ENCODE measurements at regions not wholly inside any gene's neighbourhood (a gene's known extent, or its start where the extent isn't known, plus 50 kb on each side); places are given as distances from the start of the nearest gene placed in this dataset.
"Not testable (repeated sequence)": the region's sequence is repeated elsewhere in the genome, so short reads cannot be mapped to it uniquely, and the experiment has no call there.

GRCh38 chr11:15845261-15845660, 511.1 kb downstream of the SOX6 start:
- no peak for DNase-seq (ENCODE audit: low spot score)

- no peak for DNase-seq (ENCODE audit: low spot score)
Observed at GRCh38 chr11:15848631-15849168, 507.6 kb downstream of the SOX6 start.

- no peak for DNase-seq (ENCODE audit: low spot score)
Observed at GRCh38 chr11:15849257-15849656, 507.1 kb downstream of the SOX6 start.

- DNase-seq (ENCODE audit: low spot score), result not testable (repeated sequence)
Observed at GRCh38 chr11:15850335-15850734, 506.0 kb downstream of the SOX6 start.

- DNase-seq (ENCODE audit: low spot score), result no peak
Observed at GRCh38 chr11:15851051-15851498, 505.3 kb downstream of the SOX6 start.

- DNase-seq (ENCODE audit: low spot score), result no peak
Observed at GRCh38 chr11:15852179-15852578, 504.2 kb downstream of the SOX6 start.

GRCh38 chr11:15854245-15854644, 502.1 kb downstream of the SOX6 start:
- DNase-seq (ENCODE audit: low spot score), result no peak

GRCh38 chr11:15858881-15859280, 497.5 kb downstream of the SOX6 start:
- DNase-seq (ENCODE audit: low spot score), result no peak

- no peak for DNase-seq (ENCODE audit: low spot score)
Observed at GRCh38 chr11:15859411-15859810, 496.9 kb downstream of the SOX6 start.

- DNase-seq (ENCODE audit: low spot score), result no peak
Observed at GRCh38 chr11:15861256-15861655, 495.1 kb downstream of the SOX6 start.

- DNase-seq (ENCODE audit: low spot score), result no peak
Observed at GRCh38 chr11:15863411-15863810, 492.9 kb downstream of the SOX6 start.

- no peak for DNase-seq (ENCODE audit: low spot score)
Observed at GRCh38 chr11:15864026-15864805, 492.1 kb downstream of the SOX6 start.

- no peak for DNase-seq (ENCODE audit: low spot score)
Observed at GRCh38 chr11:15865212-15865987, 490.9 kb downstream of the SOX6 start.

GRCh38 chr11:15867871-15868270, 488.5 kb downstream of the SOX6 start:
- no peak for DNase-seq (ENCODE audit: low spot score)

GRCh38 chr11:15870911-15871310, 485.4 kb downstream of the SOX6 start:
- DNase-seq (ENCODE audit: low spot score), result no peak

GRCh38 chr11:15871904-15872626, 484.3 kb downstream of the SOX6 start:
- DNase-seq (ENCODE audit: low spot score), result no peak

- DNase-seq (ENCODE audit: low spot score), result no peak
Observed at GRCh38 chr11:15873501-15873900, 482.8 kb downstream of the SOX6 start.

- no peak for DNase-seq (ENCODE audit: low spot score)
Observed at GRCh38 chr11:15874704-15875103, 481.6 kb downstream of the SOX6 start.

- no peak for DNase-seq (ENCODE audit: low spot score)
Observed at GRCh38 chr11:15875393-15875792, 481.0 kb downstream of the SOX6 start.

- DNase-seq (ENCODE audit: low spot score), result no peak
Observed at GRCh38 chr11:15875943-15876342, 480.4 kb downstream of the SOX6 start.

- DNase-seq (ENCODE audit: low spot score), result no peak
Observed at GRCh38 chr11:15878756-15879155, 477.6 kb downstream of the SOX6 start.

GRCh38 chr11:15880291-15880690, 476.1 kb downstream of the SOX6 start:
- no peak for DNase-seq (ENCODE audit: low spot score)
